GM12892 (cell line): ENCODE measurements at regions not wholly inside any gene's neighbourhood (a gene's known extent, or its start where the extent isn't known, plus 50 kb on each side); places are given as distances from the start of the nearest gene placed in this dataset.

ENCODE experiments used
- DNase-seq: peaks from one replicate; pipeline ENCODE4 v3.0.0; 2011; ENCODE audit not compliant: insufficient read length
- FAIRE-seq: peaks from 2 replicates; lab custom pipeline; 2011; peaks lifted over from hg19 to GRCh38; lab: Jason Lieb, UNC
- POLR2A ChIP-seq: IDR thresholded peaks from 2 replicates; pipeline ENCODE4 v1.6.1; 2011; ENCODE audit warnings: low read depth, low read length, control low read depth
- POLR2AphosphoS5 ChIP-seq: IDR thresholded peaks from 2 replicates; pipeline ENCODE4 v1.6.1; 2011; ENCODE audit warnings: low read depth, low read length, control low read depth
- TAF1 ChIP-seq: IDR thresholded peaks from 2 replicates; pipeline ENCODE4 v1.6.1; 2011; ENCODE audit warnings: low read depth, mild to moderate bottlenecking, control low read depth, low read length, borderline replicate concordance

DNA sequence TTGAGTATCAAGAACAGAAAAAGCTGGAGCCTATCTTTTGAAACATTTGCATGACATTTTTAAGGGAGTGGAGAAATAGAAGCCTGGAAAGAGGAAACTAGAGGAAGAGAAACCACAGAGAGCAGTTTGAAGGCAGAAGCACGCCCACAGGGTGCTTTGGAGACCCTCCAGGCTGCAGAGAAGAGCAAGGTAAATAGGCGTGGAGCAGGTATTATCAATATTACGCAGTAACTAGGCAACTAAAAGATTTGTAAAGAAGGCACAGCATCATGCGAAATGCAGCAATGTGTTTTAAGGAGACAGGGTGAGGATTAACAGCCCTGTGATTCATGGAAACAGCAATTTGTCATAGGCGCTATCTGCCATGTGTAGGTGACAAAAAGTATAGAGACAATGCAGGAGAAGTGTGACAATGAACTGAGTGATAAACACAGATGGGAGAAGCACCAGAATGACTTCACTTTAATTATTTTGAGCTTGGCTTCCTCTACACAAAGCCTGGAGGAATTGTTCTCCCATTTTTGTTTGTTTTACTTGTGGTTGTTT is 281.2 kb downstream of the BRINP1 start:
- no peak for TF ChIP-seq POLR2AphosphoS5
- no peak for TF ChIP-seq TAF1
- no peak for TF ChIP-seq POLR2A
- FAIRE-seq (no peak), DNase-seq (no peak)

DNA sequence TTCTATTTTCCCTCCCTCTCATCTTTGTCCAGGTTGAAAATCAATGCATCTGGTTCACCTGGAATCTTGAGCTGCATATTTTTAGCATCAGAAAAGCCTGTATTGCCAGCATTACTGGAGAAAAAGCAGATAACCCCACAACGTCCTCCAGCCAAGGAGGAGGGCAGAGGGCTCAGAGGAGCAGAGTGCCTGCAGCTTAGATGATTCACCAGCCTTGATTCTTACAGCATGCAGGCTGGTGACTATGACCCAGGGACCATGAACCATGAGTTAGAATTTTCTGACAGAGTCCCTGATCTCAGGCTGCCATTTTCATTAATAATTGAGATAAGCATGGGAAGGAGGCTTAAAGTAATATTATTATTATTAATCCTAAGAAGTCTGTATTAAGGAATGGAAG is 278.2 kb downstream of the BRINP1 start:
- TF ChIP-seq TAF1, result no peak
- no peak for FAIRE-seq
- no peak for DNase-seq

DNA sequence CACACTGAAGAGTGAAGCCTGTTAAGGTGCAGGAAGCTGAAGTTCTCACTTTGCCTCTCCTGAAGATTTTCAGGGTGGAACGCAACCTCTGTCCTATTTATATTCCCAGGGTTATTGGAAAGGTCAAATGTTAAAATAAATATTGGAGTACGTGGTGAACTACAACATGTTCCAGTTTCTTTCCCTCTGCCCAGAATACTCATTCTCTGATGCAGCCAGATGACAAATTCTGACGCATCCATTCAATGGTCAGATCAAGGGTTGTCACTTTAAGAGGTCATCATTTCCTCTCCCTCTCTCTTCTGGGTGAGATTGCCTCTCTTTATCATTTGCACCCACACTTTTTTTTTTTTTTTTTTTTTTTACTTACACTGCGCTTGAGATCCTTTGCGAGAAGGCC is 277.1 kb downstream of the BRINP1 start:
- DNase-seq (no peak), FAIRE-seq (no peak)
- TF ChIP-seq TAF1, result no peak
- TF ChIP-seq POLR2A, result no peak
- TF ChIP-seq POLR2AphosphoS5, result no peak

DNA sequence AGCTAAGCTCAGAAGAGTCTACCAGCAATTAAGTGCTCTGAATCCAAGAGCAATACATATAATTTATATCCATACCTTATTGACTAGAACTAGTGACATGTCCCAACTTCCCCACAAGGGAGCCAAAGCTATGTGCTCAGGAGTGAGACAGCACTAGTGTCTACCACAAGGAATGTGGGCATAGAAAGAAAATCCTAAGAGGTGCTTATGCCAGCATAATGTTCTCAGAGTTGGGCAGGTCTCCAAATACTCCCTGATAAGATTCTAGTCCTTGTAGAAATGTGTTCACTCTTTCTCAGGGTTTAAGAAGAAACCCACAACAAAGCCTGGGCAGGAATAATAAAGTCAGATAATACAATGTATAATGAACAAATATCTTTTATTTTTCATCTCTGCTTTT is 275.1 kb downstream of the BRINP1 start:
- FAIRE-seq, result no peak
- TF ChIP-seq TAF1 (no peak), POLR2A (no peak), POLR2AphosphoS5 (no peak)
- no peak for DNase-seq

- no peak for DNase-seq
- no peak for FAIRE-seq
These were observed 274.2 kb downstream of the BRINP1 start for GRCh38 chr9:119095072-119095471.

DNA sequence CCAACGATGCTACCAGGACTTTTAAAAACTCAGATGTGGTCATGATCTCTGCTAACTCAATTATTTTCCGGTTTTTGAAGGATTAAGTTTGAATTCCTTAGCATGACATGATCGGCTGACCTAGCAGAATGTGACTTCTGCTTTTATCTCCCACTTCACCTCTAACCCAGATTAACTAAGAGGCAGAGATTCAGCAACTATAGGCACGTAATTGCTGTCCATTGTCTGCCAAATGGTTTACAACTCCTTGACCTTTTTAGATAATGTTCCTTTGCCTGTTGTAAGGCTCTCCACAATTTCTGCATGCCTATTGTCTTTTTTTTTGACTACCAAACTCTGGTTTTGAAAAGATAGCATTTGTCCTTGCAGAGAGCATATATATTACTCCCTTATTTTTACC is 268.2 kb downstream of the BRINP1 start:
- FAIRE-seq, result no peak
- no peak for DNase-seq
- no peak for TF ChIP-seq POLR2A
- TF ChIP-seq POLR2AphosphoS5, result no peak
- TF ChIP-seq TAF1, result no peak

More at GRCh38 chr9:119095072-119095471, 274.2 kb downstream of the BRINP1 start:
- TF ChIP-seq POLR2AphosphoS5 (no peak), TAF1 (no peak), POLR2A (no peak)

DNA sequence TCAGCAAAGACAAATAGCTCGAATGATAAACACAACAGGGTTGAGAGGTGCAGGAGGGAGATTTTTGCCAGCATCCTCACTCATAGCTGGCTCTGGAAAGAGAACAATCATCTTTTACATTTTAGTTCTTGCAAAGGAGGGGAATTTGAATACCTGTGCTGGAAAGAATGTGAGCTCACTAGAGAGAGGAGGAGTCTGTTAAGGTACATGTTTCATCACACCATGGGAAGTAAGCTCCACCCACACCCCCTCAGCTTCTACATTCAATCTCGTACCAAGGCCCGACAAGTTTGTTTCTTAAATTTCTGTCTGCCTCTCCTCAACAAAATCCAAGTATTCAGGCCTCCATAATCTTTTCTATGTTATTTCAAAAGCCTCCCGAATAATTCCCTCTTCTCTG is 254.6 kb downstream of the BRINP1 start:
- TF ChIP-seq POLR2AphosphoS5 (no peak), TAF1 (no peak), POLR2A (no peak)
- FAIRE-seq (no peak), DNase-seq (no peak)
